Duodenal mucosa (tissue), 2 donors: ENCODE measurements at regions not wholly inside any gene's neighbourhood (a gene's known extent, or its start where the extent isn't known, plus 50 kb on each side); places are given as distances from the start of the nearest gene placed in this dataset.

Experiments
- H3K27ac ChIP-seq: one replicate; pipeline ENCODE4 v1.7.0; 2013; ENCODE audit warnings: low read depth, low read length
- H3K27me3 ChIP-seq, 2 donors: one replicate each; pipeline ENCODE4 v1.7.0; 2013; ENCODE audit warnings: low read length in 2 of 2, control low read depth in 1 of 2; ENCODE audit not compliant: insufficient read depth in 2 of 2, control insufficient read depth in 1 of 2
- H3K36me3 ChIP-seq, 2 donors: one replicate each; pipeline ENCODE4 v1.7.0; 2013; ENCODE audit warnings: low read length in 2 of 2, control low read depth in 1 of 2; ENCODE audit not compliant: insufficient read depth in 2 of 2, control insufficient read depth in 1 of 2
- H3K4me1 ChIP-seq, 2 donors: one replicate each; pipeline ENCODE4 v1.7.0; 2013; ENCODE audit warnings: low read length in 2 of 2, control low read depth in 1 of 2; ENCODE audit not compliant: insufficient read depth in 2 of 2, control insufficient read depth in 1 of 2
- H3K4me3 ChIP-seq, 2 donors: one replicate each; pipeline ENCODE4 v1.7.0; 2013; ENCODE audit warnings: low read length in 2 of 2, low read depth in 1 of 2
- H3K9ac ChIP-seq, 2 donors: one replicate each; pipeline ENCODE4 v1.7.0; 2013; ENCODE audit warnings: low read length in 2 of 2, low read depth in 1 of 2
- H3K9me3 ChIP-seq, 2 donors: one replicate each; pipeline ENCODE4 v1.7.0; 2013; ENCODE audit warnings: low read length in 2 of 2, control low read depth in 1 of 2; ENCODE audit not compliant: control insufficient read depth in 1 of 2

DNA sequence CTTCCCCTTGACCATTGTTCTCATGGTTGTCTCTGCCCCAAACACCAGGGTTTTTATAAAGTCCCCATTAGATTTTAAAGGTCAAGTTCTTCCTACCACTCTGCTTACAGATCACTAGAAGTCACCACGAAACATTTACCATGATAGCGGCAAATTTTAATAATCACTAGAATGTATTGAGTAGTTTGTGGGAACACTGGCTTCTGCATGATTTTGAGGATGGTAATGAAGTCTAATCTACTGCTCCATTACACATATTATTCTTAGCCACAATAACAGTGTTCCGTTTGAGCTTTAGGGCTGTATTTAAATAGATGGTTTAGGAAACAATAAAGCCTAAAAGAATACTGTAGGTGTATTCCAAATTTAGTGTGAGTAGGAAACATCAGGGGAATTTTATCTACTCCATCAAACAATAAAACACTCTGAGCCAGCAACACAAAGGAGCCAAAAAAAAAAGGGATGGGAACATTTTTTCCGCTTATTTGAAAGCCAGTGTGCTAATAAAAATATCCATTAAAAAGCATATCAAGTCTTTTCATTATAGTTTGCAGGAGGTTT is 49.7 kb downstream of the KLF12 start:
- no peaks in the 10 kb centered on the region for H3K27me3 ChIP-seq
- H3K27ac ChIP-seq, result no peak overlapping the region
- H3K4me3 ChIP-seq, result no peak overlapping the region
- no peaks in the 10 kb centered on the region for H3K9me3 ChIP-seq
- H3K36me3 ChIP-seq, result no peaks in the 10 kb centered on the region
- no peak overlapping the region for H3K9ac ChIP-seq
- no peaks in the 10 kb centered on the region for H3K4me1 ChIP-seq

DNA sequence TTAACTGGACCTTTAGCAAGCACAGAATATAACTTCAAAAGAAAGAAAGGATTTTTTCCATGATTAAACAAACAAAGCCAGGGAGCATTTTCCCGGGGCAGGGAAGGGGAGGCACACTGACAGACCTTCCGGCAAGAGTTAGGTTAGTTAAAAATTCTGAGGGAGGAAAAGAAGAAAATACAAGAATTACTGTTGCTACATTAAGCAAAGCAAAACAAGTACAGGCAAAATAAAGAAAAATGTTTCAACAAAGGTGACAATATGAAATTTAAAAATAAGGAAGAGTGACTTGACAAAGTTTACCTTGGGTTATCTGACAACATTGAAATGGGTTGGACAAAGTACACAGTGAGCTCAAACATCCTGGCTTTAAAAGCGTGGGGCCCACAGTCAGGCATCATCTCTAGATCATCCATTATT is 51.5 kb downstream of the KLF12 start:
- Histone ChIP-seq H3K9me3 (no peaks in the 10 kb centered on the region), H3K9ac (no peak overlapping the region), H3K36me3 (no peaks in the 10 kb centered on the region), H3K27me3 (no peaks in the 10 kb centered on the region), H3K4me1 (no peaks in the 10 kb centered on the region), H3K4me3 (no peak overlapping the region), H3K27ac (no peak overlapping the region)

DNA sequence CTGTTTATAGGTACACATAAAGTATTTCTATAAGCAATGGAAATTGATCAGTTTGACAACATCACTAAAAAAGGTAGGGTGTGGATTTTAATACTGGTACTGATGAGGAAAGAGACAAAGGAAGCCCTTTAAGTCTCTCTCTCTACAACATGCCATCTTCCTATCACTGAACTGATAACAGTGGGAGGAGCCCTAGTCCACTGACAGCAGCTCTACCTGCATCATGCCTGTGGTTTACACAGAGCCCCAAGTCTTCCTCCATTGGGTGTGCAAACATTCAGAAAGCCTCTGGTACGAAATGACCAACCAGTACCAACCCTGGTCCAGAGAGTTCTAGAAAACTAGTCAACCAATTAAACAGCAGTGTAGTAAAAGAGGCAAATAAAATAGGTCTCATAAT is 53.4 kb downstream of the KLF12 start:
- H3K36me3 ChIP-seq, result no peaks in the 10 kb centered on the region
- H3K27ac ChIP-seq, result no peak overlapping the region
- H3K4me1 ChIP-seq, result no peaks in the 10 kb centered on the region
- H3K27me3 ChIP-seq, result no peaks in the 10 kb centered on the region
- H3K9me3 ChIP-seq, result no peaks in the 10 kb centered on the region
- H3K9ac ChIP-seq, result no peak overlapping the region
- no peak overlapping the region for H3K4me3 ChIP-seq

DNA sequence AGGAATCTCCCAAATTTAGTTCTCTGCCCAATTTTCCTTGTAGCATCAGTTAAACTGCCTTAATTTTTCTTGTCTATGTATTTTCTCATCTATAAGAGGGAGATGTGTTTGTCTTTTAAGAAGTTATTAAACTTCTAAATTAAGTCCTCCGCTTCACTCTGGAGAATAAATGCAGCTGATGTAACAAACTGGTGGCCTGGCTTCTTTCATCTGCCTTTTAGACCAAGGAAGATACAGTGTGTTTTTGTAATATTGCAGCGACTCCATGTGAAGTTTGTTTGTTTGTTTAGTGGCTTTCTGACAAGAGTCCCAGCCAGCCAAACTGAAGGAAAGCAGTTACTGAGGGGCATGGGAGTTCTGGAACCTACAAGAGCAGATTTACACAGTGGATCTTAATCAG is 56.4 kb downstream of the KLF12 start:
- Histone ChIP-seq H3K9ac (no peak overlapping the region), H3K4me3 (no peak overlapping the region), H3K9me3 (no peaks in the 10 kb centered on the region), H3K4me1 (no peaks in the 10 kb centered on the region), H3K27ac (no peak overlapping the region), H3K27me3 (no peaks in the 10 kb centered on the region), H3K36me3 (no peaks in the 10 kb centered on the region)

DNA sequence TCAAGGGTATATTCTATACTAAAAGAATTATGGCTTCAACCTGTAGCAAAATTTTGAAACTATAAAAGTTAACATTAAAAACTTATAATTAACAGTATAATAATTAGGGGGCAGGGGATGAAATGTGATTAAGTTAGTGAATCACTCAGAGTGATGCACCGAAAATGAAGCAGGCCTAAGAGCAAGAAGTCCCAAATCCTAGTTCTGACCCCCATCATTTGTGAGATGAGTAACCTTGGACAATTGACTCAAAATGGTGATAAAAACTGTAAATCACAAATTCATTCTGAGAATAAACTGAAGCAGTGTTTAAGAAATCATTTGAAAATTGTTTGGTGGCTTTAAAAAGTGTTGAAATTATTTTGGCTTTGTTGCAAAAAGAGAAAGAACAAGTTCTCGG is 56.8 kb downstream of the KLF12 start:
- H3K27ac ChIP-seq, result no peak overlapping the region
- H3K4me3 ChIP-seq, result no peak overlapping the region
- H3K27me3 ChIP-seq, result no peaks in the 10 kb centered on the region
- no peaks in the 10 kb centered on the region for H3K36me3 ChIP-seq
- no peaks in the 10 kb centered on the region for H3K4me1 ChIP-seq
- H3K9ac ChIP-seq, result no peak overlapping the region
- no peaks in the 10 kb centered on the region for H3K9me3 ChIP-seq

DNA sequence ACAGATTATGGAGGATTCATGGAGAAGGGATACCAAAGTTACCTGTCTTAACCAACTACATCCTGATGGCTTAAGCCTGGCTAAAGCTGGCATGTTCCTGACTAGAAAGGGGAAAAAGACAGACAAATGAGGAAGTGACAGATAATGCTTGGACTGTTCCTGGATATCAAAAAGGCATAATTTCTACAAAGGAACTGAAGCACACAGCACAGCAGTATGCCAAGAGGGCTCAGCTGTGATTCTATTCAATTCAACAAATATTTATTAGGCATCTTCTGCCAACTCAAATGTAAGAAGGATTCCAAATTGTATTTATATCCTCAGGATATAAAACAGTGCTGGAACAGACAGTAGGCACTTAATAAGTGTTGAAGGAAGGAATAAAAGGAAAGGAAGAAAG is 59.5 kb downstream of the KLF12 start:
- Histone ChIP-seq H3K9ac (no peak overlapping the region), H3K27me3 (no peaks in the 10 kb centered on the region), H3K4me3 (no peak overlapping the region), H3K36me3 (no peaks in the 10 kb centered on the region), H3K4me1 (no peaks in the 10 kb centered on the region), H3K27ac (no peak overlapping the region), H3K9me3 (no peaks in the 10 kb centered on the region)

DNA sequence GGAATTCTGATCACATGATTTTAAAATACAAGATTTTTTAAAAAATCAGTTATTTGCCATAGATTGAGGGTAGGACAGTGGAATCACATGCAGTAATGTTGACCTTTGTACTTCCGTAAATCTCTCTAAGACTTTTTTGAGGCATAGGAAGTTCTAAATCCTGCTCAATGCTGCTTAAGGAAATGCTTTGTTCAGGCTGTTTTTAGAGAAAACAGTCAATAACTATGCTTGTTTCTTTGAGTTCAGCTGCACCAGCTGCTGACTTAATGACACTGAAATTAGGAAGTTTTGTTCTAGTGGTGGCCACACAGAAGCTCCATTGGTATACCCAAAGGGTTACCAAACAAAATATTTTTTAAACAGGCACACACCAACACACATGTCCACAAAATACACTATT is 60.9 kb downstream of the KLF12 start:
- Histone ChIP-seq H3K4me1 (no peaks in the 10 kb centered on the region), H3K36me3 (no peaks in the 10 kb centered on the region), H3K4me3 (no peak overlapping the region), H3K9ac (no peak overlapping the region), H3K9me3 (no peaks in the 10 kb centered on the region), H3K27ac (no peak overlapping the region), H3K27me3 (no peaks in the 10 kb centered on the region)

DNA sequence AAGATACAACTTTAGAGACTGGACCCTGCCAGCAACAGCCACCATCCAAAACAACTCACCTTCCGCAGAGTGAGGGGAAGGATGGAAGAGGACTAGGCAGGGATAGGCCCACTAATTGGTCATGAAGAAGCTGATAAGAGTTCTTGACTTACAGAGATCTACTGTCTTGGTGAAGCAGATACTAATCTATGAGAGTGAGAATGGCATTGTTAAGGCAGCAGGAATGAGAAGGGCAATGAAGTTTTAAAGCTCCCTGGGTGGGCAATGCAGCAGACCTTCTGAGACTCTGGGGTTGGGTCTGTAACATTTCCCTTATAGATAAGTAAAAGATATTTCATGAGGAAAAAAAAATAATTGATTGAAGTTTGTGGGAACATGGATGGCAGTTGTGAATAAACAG is 63.7 kb downstream of the KLF12 start:
- no peak overlapping the region for H3K4me3 ChIP-seq
- no peaks in the 10 kb centered on the region for H3K36me3 ChIP-seq
- H3K9me3 ChIP-seq, result no peaks in the 10 kb centered on the region

DNA sequence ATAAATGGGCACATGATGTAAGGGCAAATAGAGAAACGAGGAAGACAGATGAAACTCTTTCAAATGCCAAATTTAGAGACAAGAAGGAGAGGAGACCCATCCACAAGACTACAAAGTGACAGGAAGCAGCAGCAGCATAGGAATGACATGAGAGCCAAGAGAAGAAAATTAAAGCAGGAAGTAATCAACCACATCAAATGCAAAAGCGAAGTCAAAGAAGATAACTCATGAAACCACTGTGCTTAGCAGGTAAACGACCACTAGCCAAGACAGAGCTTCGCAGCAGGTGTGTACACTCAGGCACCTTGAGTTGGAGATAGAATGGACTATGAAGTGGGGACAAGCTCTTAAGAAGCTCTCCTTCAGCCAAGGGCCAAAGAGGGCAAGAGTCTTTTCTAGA is 64.1 kb downstream of the KLF12 start:
- no peak overlapping the region for H3K9ac ChIP-seq
- H3K27ac ChIP-seq, result no peak overlapping the region
- no peaks in the 10 kb centered on the region for H3K9me3 ChIP-seq
- no peaks in the 10 kb centered on the region for H3K4me1 ChIP-seq
- H3K36me3 ChIP-seq, result no peaks in the 10 kb centered on the region
- H3K4me3 ChIP-seq, result no peak overlapping the region
- H3K27me3 ChIP-seq, result no peaks in the 10 kb centered on the region

More for the DNA sequence above, 63.7 kb downstream of the KLF12 start:
- H3K9ac ChIP-seq, result no peak overlapping the region
- no peak overlapping the region for H3K27ac ChIP-seq
- no peaks in the 10 kb centered on the region for H3K4me1 ChIP-seq
- H3K27me3 ChIP-seq, result no peaks in the 10 kb centered on the region

DNA sequence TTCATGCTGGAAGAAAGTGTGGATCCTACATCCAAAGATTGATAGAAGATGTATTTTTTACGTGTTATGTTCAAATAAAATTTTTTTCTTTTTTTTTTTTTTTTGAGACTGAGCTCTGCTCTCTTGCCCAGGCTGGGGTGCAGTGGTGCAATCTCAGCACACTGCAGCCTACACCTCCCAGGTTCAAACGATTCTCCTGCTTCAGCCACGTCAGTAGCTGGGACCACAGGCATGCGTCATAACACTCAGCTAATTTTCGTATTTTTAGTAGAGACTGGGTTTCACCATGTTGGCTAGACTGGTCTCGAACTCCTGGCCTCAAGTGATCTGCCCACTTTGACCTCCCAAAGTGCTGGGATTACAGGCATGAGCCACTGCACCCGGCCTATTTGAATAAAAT is 65.7 kb downstream of the KLF12 start:
- no peak overlapping the region for H3K9ac ChIP-seq
- no peak overlapping the region for H3K4me3 ChIP-seq
- peaks cover 0 to 8% of the 10 kb centered on the region in 2 donors for H3K4me1 ChIP-seq
- H3K36me3 ChIP-seq, result no peaks in the 10 kb centered on the region
- no peaks in the 10 kb centered on the region for H3K9me3 ChIP-seq
- H3K27ac ChIP-seq, result no peak overlapping the region
- no peaks in the 10 kb centered on the region for H3K27me3 ChIP-seq

DNA sequence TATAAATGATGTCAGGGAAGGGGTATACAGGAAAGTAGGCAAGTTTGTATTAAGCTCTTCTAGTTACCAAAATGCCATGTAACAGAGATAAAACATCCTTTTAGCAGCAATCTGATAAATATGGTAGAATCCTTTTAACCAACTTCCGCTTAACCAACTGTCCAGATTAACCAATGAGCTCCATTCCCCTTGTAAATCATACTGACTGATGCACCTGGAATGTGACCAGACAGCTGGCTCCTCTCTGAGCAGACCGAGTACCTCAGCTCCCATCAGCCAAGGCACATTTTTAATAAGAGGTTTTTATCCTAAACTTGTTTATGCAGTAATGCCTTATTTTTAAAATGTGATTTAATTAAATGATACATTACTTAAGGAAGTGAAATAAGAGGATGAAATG is 66.4 kb downstream of the KLF12 start:
- no peaks in the 10 kb centered on the region for H3K36me3 ChIP-seq
- peaks cover 0 to 14% of the 10 kb centered on the region in 2 donors for H3K4me1 ChIP-seq
- no peak overlapping the region for H3K9ac ChIP-seq
- no peak overlapping the region for H3K27ac ChIP-seq
- no peaks in the 10 kb centered on the region for H3K9me3 ChIP-seq
- H3K4me3 ChIP-seq, result no peak overlapping the region
- no peaks in the 10 kb centered on the region for H3K27me3 ChIP-seq
